ENCODE measurements at regions not wholly inside any gene's neighbourhood (a gene's known extent, or its start where the extent isn't known, plus 50 kb on each side); places are given as distances from the start of the nearest gene placed in this dataset.

- intact Hi-C loops (cut with DNase I, micrococcal nuclease) = no loop called here
- ATAC-seq (no peak), DNase-seq (no peak)
Measured at GRCh38 chr20:60967431-60968316, 284.4 kb upstream of the CDH4 start.

GRCh38 chr20:60968853-60969720, 283.0 kb upstream of the CDH4 start:
- ATAC-seq (no peak), DNase-seq (no peak)
- intact Hi-C loops (cut with DNase I, micrococcal nuclease) = no loop called here

- DNase-seq (no peak), ATAC-seq (no peak)
- intact Hi-C loops (cut with DNase I, micrococcal nuclease) = no loop called here
Measured at GRCh38 chr20:60970601-60971000, 281.5 kb upstream of the CDH4 start.

- intact Hi-C loops (cut with DNase I, micrococcal nuclease) = no loop called here
- DNase-seq (no peak), ATAC-seq (no peak)
Measured at GRCh38 chr20:60974022-60974421, 278.0 kb upstream of the CDH4 start.

GRCh38 chr20:60974441-60974945, 277.6 kb upstream of the CDH4 start:
- DNase-seq = no peak
- intact Hi-C loops (cut with DNase I, micrococcal nuclease) = no loop called here
- no peak for ATAC-seq

- DNase-seq (no peak), ATAC-seq (no peak)
- intact Hi-C loops (cut with DNase I, micrococcal nuclease) = no loop called here
Measured at GRCh38 chr20:60976139-60976538, 275.9 kb upstream of the CDH4 start.

- no peak for DNase-seq
- intact Hi-C loops (cut with DNase I, micrococcal nuclease) = no loop called here
- ATAC-seq = no peak
Measured at GRCh38 chr20:60976913-60977312, 275.1 kb upstream of the CDH4 start.

GRCh38 chr20:60977901-60978300, 274.2 kb upstream of the CDH4 start:
- intact Hi-C loops (cut with DNase I, micrococcal nuclease) = no loop called here
- DNase-seq (no peak), ATAC-seq (no peak)

- ATAC-seq (no peak), DNase-seq (no peak)
- intact Hi-C loops (cut with DNase I, micrococcal nuclease) = no loop called here
Measured at GRCh38 chr20:60984666-60985065, 267.4 kb upstream of the CDH4 start.

GRCh38 chr20:60986506-60987156, 265.4 kb upstream of the CDH4 start:
- DNase-seq (no peak), ATAC-seq (no peak)
- intact Hi-C loops (cut with DNase I, micrococcal nuclease) = no loop called here

GRCh38 chr20:60990061-60990460, 262.0 kb upstream of the CDH4 start:
- intact Hi-C loops (cut with DNase I, micrococcal nuclease) = no loop called here
- ATAC-seq (no peak), DNase-seq (no peak)

GRCh38 chr20:60990643-60991042, 261.4 kb upstream of the CDH4 start:
- intact Hi-C loops (cut with DNase I, micrococcal nuclease) = no loop called here
- ATAC-seq (no peak), DNase-seq (no peak)

- DNase-seq (no peak), ATAC-seq (no peak)
- intact Hi-C loops (cut with DNase I, micrococcal nuclease) = no loop called here
Measured at GRCh38 chr20:60993433-60994044, 258.5 kb upstream of the CDH4 start.

GRCh38 chr20:60999250-60999649, 252.8 kb upstream of the CDH4 start:
- intact Hi-C loops (cut with DNase I, micrococcal nuclease) = no loop called here
- DNase-seq (no peak), ATAC-seq (no peak)

- intact Hi-C loops (cut with DNase I, micrococcal nuclease) = no loop called here
- no peak for DNase-seq
Measured at GRCh38 chr20:61002090-61002489, 250.0 kb upstream of the CDH4 start.

GRCh38 chr20:61014491-61014890, 237.6 kb upstream of the CDH4 start:
- ATAC-seq (no peak), DNase-seq (no peak)
- intact Hi-C loops (cut with DNase I, micrococcal nuclease) = no loop called here

More at GRCh38 chr20:61002090-61002489, 250.0 kb upstream of the CDH4 start:
- ATAC-seq = no peak

- ATAC-seq (no peak), DNase-seq (no peak)
- intact Hi-C loops (cut with DNase I, micrococcal nuclease) = no loop called here
Measured at GRCh38 chr20:61015602-61016001, 236.5 kb upstream of the CDH4 start.

GRCh38 chr20:61019322-61019721, 232.7 kb upstream of the CDH4 start:
- intact Hi-C loops (cut with DNase I, micrococcal nuclease) = no loop called here
- ATAC-seq (no peak), DNase-seq (no peak)

GRCh38 chr20:61023612-61024011, 228.4 kb upstream of the CDH4 start:
- intact Hi-C loops (cut with DNase I, micrococcal nuclease) = no loop called here
- no peak for ATAC-seq
- DNase-seq = no peak
